ENCODE measurements at regions not wholly inside any gene's neighbourhood (a gene's known extent, or its start where the extent isn't known, plus 50 kb on each side); places are given as distances from the start of the nearest gene placed in this dataset.

GRCh38 chr13:37383046-37383445, 215.5 kb downstream of the POSTN start:
- Histone ChIP-seq H3K27ac (ENCODE audit: low read depth) (no peak overlapping the region), H3K36me3 (ENCODE audit: insufficient read depth) (no peaks in the 10 kb centered on the region), H3K4me3 (ENCODE audit: low read depth, low read length) (no peak overlapping the region), H3K4me1 (ENCODE audit: insufficient read depth) (no peaks in the 10 kb centered on the region)
- DNase-seq (ENCODE audit: extremely low spot score) = no peak
- 79% methylated on average over 2 of the region's 2 CpGs for WGBS

DNA sequence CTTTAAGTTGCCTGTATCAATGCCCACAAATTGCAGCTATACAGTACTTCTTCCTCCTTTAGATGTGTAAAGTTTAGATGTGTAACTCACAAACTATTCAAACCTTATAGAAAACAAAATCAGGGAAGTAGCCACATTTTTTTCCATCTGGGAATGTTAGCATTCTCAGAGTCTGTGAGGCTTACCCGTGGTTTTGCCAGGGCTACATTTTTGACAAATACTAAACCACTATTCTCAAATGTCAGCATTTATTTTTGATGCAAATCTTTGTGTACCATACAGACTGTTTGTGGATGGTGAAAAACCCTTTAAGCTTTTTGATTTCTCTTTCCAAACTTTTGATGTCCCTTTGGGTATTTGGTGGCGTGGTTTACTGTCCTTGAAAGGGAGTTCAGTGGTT, 216.4 kb downstream of the POSTN start:
- no peak overlapping the region for H3K27ac ChIP-seq (ENCODE audit: low read depth)
- no peaks in the 10 kb centered on the region for H3K4me1 ChIP-seq (ENCODE audit: insufficient read depth)
- DNase-seq (ENCODE audit: extremely low spot score) = no peak
- H3K4me3 ChIP-seq (ENCODE audit: low read depth, low read length) = no peak overlapping the region
- WGBS = 72% methylated on average over 2 of the region's 2 CpGs
- no peaks in the 10 kb centered on the region for H3K36me3 ChIP-seq (ENCODE audit: insufficient read depth)

DNA sequence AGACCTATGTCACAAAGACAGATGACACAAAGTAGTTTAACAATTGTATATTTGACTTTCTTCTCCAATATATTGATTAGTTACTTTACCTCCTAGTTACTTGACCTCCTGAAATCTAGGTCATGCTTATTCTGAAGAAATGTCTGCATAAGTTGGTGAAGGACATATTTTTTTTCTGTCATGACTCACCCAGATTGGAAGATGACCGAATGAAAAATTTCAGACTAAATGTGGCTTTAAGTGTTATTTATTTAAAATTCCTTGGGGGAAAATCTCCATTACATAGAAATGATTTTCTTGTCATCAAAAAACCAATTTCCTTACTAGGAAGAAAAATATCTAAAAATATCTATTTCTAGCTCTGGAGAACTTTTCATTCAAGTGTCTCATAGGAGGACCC, 217.1 kb downstream of the POSTN start:
- H3K4me3 ChIP-seq (ENCODE audit: low read depth, low read length) = no peak overlapping the region
- 83% methylated on average over 1 of the region's 1 CpG for WGBS
- no peak for DNase-seq (ENCODE audit: extremely low spot score)
- H3K36me3 ChIP-seq (ENCODE audit: insufficient read depth) = no peaks in the 10 kb centered on the region
- no peak overlapping the region for H3K27ac ChIP-seq (ENCODE audit: low read depth)
- H3K4me1 ChIP-seq (ENCODE audit: insufficient read depth) = no peaks in the 10 kb centered on the region

DNA sequence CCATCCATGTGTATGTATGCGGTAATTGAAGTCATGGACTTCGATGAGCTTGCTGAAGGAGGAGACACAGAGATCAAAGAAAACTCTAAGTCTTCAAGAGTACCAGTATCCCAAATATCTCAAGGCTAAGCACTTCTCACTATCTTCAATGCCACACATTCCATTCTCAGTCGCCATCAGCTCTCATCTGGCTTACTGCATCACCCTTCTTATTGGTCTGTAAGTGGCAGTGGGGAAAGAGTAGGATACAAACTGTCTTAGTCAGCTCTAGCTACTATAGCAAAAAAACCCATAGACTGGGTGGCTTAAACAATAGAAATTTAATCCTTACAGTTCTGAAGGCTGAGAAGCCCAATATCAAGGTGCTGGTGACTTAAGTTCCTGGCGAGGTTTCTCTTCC, 218.7 kb downstream of the POSTN start:
- DNase-seq (ENCODE audit: extremely low spot score) = no peak
- no peaks in the 10 kb centered on the region for H3K36me3 ChIP-seq (ENCODE audit: insufficient read depth)
- H3K27ac ChIP-seq (ENCODE audit: low read depth) = no peak overlapping the region
- H3K4me3 ChIP-seq (ENCODE audit: low read depth, low read length) = no peak overlapping the region
- WGBS = 81% methylated on average over 4 of the region's 4 CpGs
- no peaks in the 10 kb centered on the region for H3K4me1 ChIP-seq (ENCODE audit: insufficient read depth)

DNA sequence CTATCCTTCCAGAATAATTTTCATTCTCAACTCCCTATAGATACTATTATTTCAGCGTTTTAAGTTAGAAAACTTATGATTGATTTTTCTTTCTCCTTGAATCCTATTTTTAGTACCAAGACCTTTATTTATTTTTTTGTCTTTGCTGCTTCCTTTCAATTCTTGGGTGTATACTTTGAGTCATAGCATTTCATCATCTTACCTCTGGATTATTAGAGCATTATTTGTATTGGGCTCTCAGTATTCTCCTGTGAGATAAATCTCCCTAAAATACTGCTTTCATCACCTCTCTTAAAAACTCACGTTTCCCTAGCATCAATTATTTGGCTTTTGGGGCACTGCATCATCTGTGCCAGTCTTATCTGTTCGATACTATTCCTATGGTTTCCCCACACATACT, 222.8 kb downstream of the POSTN start:
- WGBS = 90% methylated on average over 3 of the region's 3 CpGs
- no peak overlapping the region for H3K27ac ChIP-seq (ENCODE audit: low read depth)
- H3K4me3 ChIP-seq (ENCODE audit: low read depth, low read length) = no peak overlapping the region
- H3K36me3 ChIP-seq (ENCODE audit: insufficient read depth) = no peaks in the 10 kb centered on the region
- DNase-seq (ENCODE audit: extremely low spot score) = no peak
- no peaks in the 10 kb centered on the region for H3K4me1 ChIP-seq (ENCODE audit: insufficient read depth)

- 68% methylated on average over 1 of the region's 1 CpG for WGBS
- Histone ChIP-seq H3K36me3 (ENCODE audit: insufficient read depth) (no peaks in the 10 kb centered on the region), H3K4me1 (ENCODE audit: insufficient read depth) (no peaks in the 10 kb centered on the region), H3K4me3 (ENCODE audit: low read depth, low read length) (no peak overlapping the region), H3K27ac (ENCODE audit: low read depth) (no peak overlapping the region)
- DNase-seq (ENCODE audit: extremely low spot score) = no peak
Observed at GRCh38 chr13:37375071-37375470, 223.5 kb downstream of the POSTN start.

DNA sequence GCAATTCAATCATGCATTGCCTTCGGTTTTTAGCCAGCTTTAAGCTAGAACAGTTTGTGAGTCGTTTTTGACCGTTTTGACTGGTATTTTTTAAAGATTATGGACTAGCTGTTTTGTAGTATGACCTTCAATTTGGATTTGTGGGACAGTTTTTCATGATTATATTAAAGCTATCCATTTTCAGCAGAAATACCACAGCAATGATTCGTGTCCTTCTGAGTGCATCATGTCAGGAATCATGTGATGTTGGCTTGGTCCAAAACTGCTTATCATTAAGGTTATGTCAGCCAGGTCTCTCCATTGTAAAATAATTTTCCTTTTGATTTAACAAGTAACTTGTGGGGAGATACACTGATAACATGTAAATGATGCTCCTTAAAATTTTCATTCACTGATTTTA, 229.0 kb downstream of the POSTN start:
- Histone ChIP-seq H3K4me3 (ENCODE audit: low read depth, low read length) (no peak overlapping the region), H3K36me3 (ENCODE audit: insufficient read depth) (no peaks in the 10 kb centered on the region), H3K4me1 (ENCODE audit: insufficient read depth) (no peaks in the 10 kb centered on the region), H3K27ac (ENCODE audit: low read depth) (no peak overlapping the region)
- 35% methylated on average over 4 of the region's 4 CpGs for WGBS
- no peak for DNase-seq (ENCODE audit: extremely low spot score)

DNA sequence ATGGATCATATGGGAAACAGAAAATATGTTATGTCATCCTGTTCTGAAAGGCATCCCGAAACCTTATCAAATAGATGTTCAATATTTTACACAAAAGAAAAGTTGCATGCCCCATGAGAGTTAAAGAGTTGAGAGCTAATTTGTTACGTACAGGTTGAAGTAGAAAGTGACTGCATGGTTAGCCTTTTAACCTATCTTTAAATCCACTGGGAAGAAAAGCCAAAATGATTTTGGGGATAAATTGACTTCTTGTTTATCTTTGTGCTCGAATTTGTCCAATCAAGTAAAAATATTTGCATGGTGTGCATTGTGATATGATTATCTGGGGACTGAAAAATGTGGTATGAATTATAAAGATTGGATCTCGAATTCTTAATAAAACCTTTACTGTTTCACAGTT, 230.1 kb downstream of the POSTN start:
- WGBS = 71% methylated on average over 4 of the region's 4 CpGs
- Histone ChIP-seq H3K4me1 (ENCODE audit: insufficient read depth) (no peaks in the 10 kb centered on the region), H3K27ac (ENCODE audit: low read depth) (no peak overlapping the region), H3K36me3 (ENCODE audit: insufficient read depth) (no peaks in the 10 kb centered on the region), H3K4me3 (ENCODE audit: low read depth, low read length) (no peak overlapping the region)
- DNase-seq (ENCODE audit: extremely low spot score) = no peak

GRCh38 chr13:37366044-37366770, 232.4 kb downstream of the POSTN start:
- no peak overlapping the region for H3K27ac ChIP-seq (ENCODE audit: low read depth)
- H3K4me3 ChIP-seq (ENCODE audit: low read depth, low read length) = no peak overlapping the region
- no peaks in the 10 kb centered on the region for H3K4me1 ChIP-seq (ENCODE audit: insufficient read depth)
- 87% methylated on average over 5 of the region's 5 CpGs for WGBS
- H3K36me3 ChIP-seq (ENCODE audit: insufficient read depth) = no peaks in the 10 kb centered on the region
- no peak for DNase-seq (ENCODE audit: extremely low spot score)

DNA sequence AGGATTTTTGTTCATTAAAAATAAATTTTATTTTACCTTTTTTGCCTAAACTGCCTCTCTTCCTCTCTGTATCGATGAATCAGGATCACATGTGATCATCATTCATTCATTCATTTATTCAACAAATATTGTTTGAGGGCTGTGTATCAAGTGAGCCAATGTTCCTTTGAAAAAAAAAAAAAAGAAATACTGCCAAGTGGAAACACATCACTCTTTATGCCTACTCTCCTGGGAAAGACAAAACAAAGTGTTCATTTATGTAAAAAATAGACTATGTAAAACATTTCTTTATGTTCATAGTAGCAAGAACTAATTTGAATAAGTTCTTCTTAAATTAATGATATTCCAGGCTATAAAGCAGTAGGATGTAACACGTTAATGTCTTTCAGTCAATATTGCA, 233.1 kb downstream of the POSTN start:
- 92% methylated on average over 2 of the region's 2 CpGs for WGBS

GRCh38 chr13:37364956-37365355, 233.6 kb downstream of the POSTN start:
- WGBS = 92% methylated on average over 2 of the region's 2 CpGs

More for the DNA sequence above, 233.1 kb downstream of the POSTN start:
- Histone ChIP-seq H3K4me3 (ENCODE audit: low read depth, low read length) (no peak overlapping the region), H3K4me1 (ENCODE audit: insufficient read depth) (no peaks in the 10 kb centered on the region), H3K36me3 (ENCODE audit: insufficient read depth) (no peaks in the 10 kb centered on the region), H3K27ac (ENCODE audit: low read depth) (no peak overlapping the region)
- DNase-seq (ENCODE audit: extremely low spot score) = no peak

DNA sequence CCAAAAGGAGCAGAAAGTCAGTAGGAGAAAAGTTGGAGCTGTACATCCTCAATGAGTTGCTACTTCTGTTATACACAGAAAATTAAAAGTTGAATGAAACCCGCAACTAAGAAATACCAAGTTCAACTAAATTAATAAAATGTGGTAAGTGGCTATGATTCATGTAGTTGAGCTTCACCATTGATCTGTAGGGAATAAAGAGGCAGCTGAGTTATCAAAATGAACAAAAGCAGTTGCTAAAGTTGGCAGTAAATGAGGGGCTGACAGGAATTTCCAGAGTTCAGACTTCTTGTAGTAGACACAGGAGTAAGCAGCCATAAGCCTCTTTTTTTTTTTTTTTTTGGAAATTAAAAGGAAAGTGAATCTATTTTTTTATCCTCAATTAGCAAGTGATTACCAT, 234.6 kb downstream of the POSTN start:
- WGBS = 92% methylated on average over 1 of the region's 1 CpG
- Histone ChIP-seq H3K4me1 (ENCODE audit: insufficient read depth) (no peaks in the 10 kb centered on the region), H3K36me3 (ENCODE audit: insufficient read depth) (no peaks in the 10 kb centered on the region), H3K4me3 (ENCODE audit: low read depth, low read length) (no peak overlapping the region), H3K27ac (ENCODE audit: low read depth) (no peak overlapping the region)
- DNase-seq (ENCODE audit: extremely low spot score) = no peak

More at GRCh38 chr13:37364956-37365355, 233.6 kb downstream of the POSTN start:
- H3K36me3 ChIP-seq (ENCODE audit: insufficient read depth) = no peaks in the 10 kb centered on the region
- H3K4me3 ChIP-seq (ENCODE audit: low read depth, low read length) = no peak overlapping the region
- no peak for DNase-seq (ENCODE audit: extremely low spot score)
- H3K27ac ChIP-seq (ENCODE audit: low read depth) = no peak overlapping the region
- H3K4me1 ChIP-seq (ENCODE audit: insufficient read depth) = no peaks in the 10 kb centered on the region

DNA sequence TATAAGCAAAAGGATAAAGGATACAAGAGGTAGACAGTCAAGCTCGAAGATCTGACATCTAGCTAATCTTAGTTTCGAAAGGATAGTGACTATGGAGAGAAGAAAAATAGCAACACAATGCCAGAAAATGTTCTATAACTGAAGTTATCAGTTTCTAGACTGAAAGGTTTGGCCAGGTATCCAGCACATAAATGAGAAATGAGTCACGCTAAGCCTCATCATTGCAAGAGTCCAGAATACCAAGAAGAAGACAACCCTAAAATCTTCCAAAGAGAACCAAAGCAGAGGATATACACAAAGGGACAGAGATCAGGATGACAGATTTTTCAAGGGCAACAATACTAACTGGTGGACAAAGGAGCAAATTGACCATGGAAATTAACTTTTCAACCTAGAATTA, 237.0 kb downstream of the POSTN start:
- WGBS = 75% methylated on average over 3 of the region's 3 CpGs

DNA sequence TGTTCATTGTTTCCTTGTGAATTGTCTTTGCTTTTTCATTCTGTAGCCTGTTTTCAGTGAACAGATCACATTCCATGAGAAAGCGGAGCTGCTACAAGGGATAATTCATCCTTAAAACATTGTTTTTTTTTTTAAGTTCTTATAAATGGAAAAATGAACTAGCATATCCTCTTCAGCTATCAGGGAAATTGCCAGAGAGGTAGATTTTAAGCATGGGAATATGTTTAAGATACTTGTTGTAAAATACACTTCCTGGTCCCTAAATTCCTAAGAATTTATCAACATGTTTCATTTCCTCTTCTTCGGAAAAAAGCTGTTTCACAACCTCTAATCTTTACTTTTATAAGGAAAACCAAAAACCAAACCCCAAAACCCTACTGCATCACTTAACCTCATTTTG, 238.0 kb downstream of the POSTN start:
- 56% methylated on average over 2 of the region's 2 CpGs for WGBS
- no peaks in the 10 kb centered on the region for H3K4me1 ChIP-seq (ENCODE audit: insufficient read depth)
- no peak overlapping the region for H3K27ac ChIP-seq (ENCODE audit: low read depth)

More for the DNA sequence above, 237.0 kb downstream of the POSTN start:
- H3K4me1 ChIP-seq (ENCODE audit: insufficient read depth) = no peaks in the 10 kb centered on the region
- DNase-seq (ENCODE audit: extremely low spot score) = no peak
- H3K27ac ChIP-seq (ENCODE audit: low read depth) = no peak overlapping the region
- no peaks in the 10 kb centered on the region for H3K36me3 ChIP-seq (ENCODE audit: insufficient read depth)
- no peak overlapping the region for H3K4me3 ChIP-seq (ENCODE audit: low read depth, low read length)

GRCh38 chr13:37357548-37357947, 241.0 kb downstream of the POSTN start:
- Histone ChIP-seq H3K4me3 (ENCODE audit: low read depth, low read length) (no peak overlapping the region), H3K27ac (ENCODE audit: low read depth) (no peak overlapping the region), H3K4me1 (ENCODE audit: insufficient read depth) (no peaks in the 10 kb centered on the region), H3K36me3 (ENCODE audit: insufficient read depth) (no peaks in the 10 kb centered on the region)
- no peak for DNase-seq (ENCODE audit: extremely low spot score)
- WGBS = 91% methylated on average over 1 of the region's 1 CpG

More for the DNA sequence above, 238.0 kb downstream of the POSTN start:
- no peak overlapping the region for H3K4me3 ChIP-seq (ENCODE audit: low read depth, low read length)
- no peak for DNase-seq (ENCODE audit: extremely low spot score)
- no peaks in the 10 kb centered on the region for H3K36me3 ChIP-seq (ENCODE audit: insufficient read depth)
